Gastroesophageal sphincter (tissue), 4 donors: ENCODE measurements at regions not wholly inside any gene's neighbourhood (a gene's known extent, or its start where the extent isn't known, plus 50 kb on each side); places are given as distances from the start of the nearest gene placed in this dataset.

ENCODE experiments used
- ATAC-seq: fragments of 150-250 bp; one replicate; pipeline ENCODE4 v1.9.1; 2016; ENCODE audit warnings: mild to moderate bottlenecking, moderate library complexity
- H3K27ac ChIP-seq, 4 donors: fragments of 200-600 bp; sonication (generic) in 3 of 4; 1 replicate in 3 of 4; 2 replicates in 1 of 4; pipeline ENCODE4 v1.5.1; 2016 to 2019
- H3K27me3 ChIP-seq: fragments of 200-600 bp; sonication (generic); one replicate; pipeline ENCODE4 v1.5.1; 2019
- H3K36me3 ChIP-seq, 2 donors: fragments of 200-600 bp; sonication (generic); one replicate each; pipeline ENCODE4 v1.5.1; 2019; ENCODE audit warnings: control low read depth in 1 of 2
- H3K4me1 ChIP-seq, 3 donors: fragments of 200-600 bp; sonication (generic); 1 replicate in 2 of 3; 2 replicates in 1 of 3; pipeline ENCODE4 v1.5.1; 2016 to 2019; ENCODE audit warnings: control low read depth in 2 of 3
- H3K4me3 ChIP-seq, 2 donors: fragments of 200-600 bp; sonication (generic); one replicate each; pipeline ENCODE4 v1.5.1; 2019; ENCODE audit warnings: mild to moderate bottlenecking in 1 of 2, moderate library complexity in 1 of 2
- H3K9me3 ChIP-seq, 3 donors: fragments of 200-600 bp; sonication (generic); one replicate each; pipeline ENCODE4 v1.5.1; 2017 to 2019; ENCODE audit warnings: control low read depth in 2 of 3
- CTCF ChIP-seq, 4 experiments: fragments of 200-600 bp in 2 of 4; fragments of 450-650 bp in 2 of 4; sonication (generic) in 1 of 4; IDR thresholded peaks; one replicate each; pipeline ENCODE4 v1.5.1; 2017 to 2019; ENCODE audit warnings: antibody characterized with exemption in 4 of 4, mild to moderate bottlenecking in 2 of 4, moderate library complexity in 2 of 4
- EP300 ChIP-seq: sonication (generic); formaldehyde crosslinking; IDR thresholded peaks from one replicate; pipeline ENCODE4 v1.6.1; 2017; ENCODE audit warnings: antibody characterized with exemption, mild to moderate bottlenecking
- POLR2A ChIP-seq, 2 donors: fragments of 450-650 bp; IDR thresholded peaks; one replicate each; pipeline ENCODE4 v1.6.1; 2017; ENCODE audit warnings: antibody characterized with exemption in 2 of 2, mild to moderate bottlenecking in 2 of 2, moderate library complexity in 1 of 2
- POLR2AphosphoS5 ChIP-seq: sonication (generic); formaldehyde crosslinking; IDR thresholded peaks from one replicate; pipeline ENCODE4 v1.6.1; 2017; ENCODE audit warnings: antibody characterized with exemption
- WGBS, 2 donors: methylation state at CpG; one replicate each; pipeline ENCODE4 v1.1.5; 2018; ENCODE audit warnings: low coverage in 1 of 2; 5-methylcytosine and 5-hydroxymethylcytosine counted together

GRCh38 chr9:2355697-2355983 is 265.9 kb upstream of the VLDLR start:
- ATAC-seq: no peak
- TF ChIP-seq POLR2A (IDR thresholded peaks at IDR 0.05) (no peak), CTCF (IDR thresholded peaks at IDR 0.05) (no peak), EP300 (no peak), POLR2AphosphoS5 (no peak)
- no peaks in the 10 kb centered on the region for H3K9me3 ChIP-seq
- 44 to 68% methylated on average over 4 to 6 of the region's 7 CpGs for WGBS, 2 donors
- H3K27me3 ChIP-seq: no peaks in the 10 kb centered on the region
- no peak overlapping the region for H3K4me3 ChIP-seq
- H3K36me3 ChIP-seq: no peaks in the 10 kb centered on the region
- no peak overlapping the region for H3K27ac ChIP-seq
- H3K4me1 ChIP-seq: no peaks in the 10 kb centered on the region

- WGBS, 2 donors: 85 to 90% methylated on average over 6 to 7 of the region's 8 CpGs
- ATAC-seq: no peak
- no peak overlapping the region for H3K27ac ChIP-seq
Measured at GRCh38 chr9:2356041-2356790, 265.4 kb upstream of the VLDLR start.

GRCh38 chr9:2359891-2360471 is 261.6 kb upstream of the VLDLR start:
- H3K4me3 ChIP-seq: no peak overlapping the region
- no peaks in the 10 kb centered on the region for H3K4me1 ChIP-seq
- ATAC-seq: no peak
- H3K27me3 ChIP-seq: no peaks in the 10 kb centered on the region
- no peaks in the 10 kb centered on the region for H3K36me3 ChIP-seq
- H3K9me3 ChIP-seq: no peaks in the 10 kb centered on the region
- no peak overlapping the region for H3K27ac ChIP-seq
- 54 to 69% methylated on average over 2 of the region's 3 CpGs for WGBS, 2 donors
- TF ChIP-seq EP300: no peak
- no peak for TF ChIP-seq CTCF (IDR thresholded peaks at IDR 0.05)
- TF ChIP-seq POLR2AphosphoS5: no peak
- TF ChIP-seq POLR2A (IDR thresholded peaks at IDR 0.05): no peak

More at GRCh38 chr9:2356041-2356790, 265.4 kb upstream of the VLDLR start:
- H3K4me1 ChIP-seq: no peaks in the 10 kb centered on the region
- H3K9me3 ChIP-seq: no peaks in the 10 kb centered on the region
- no peak overlapping the region for H3K4me3 ChIP-seq
- H3K27me3 ChIP-seq: no peaks in the 10 kb centered on the region
- TF ChIP-seq CTCF (IDR thresholded peaks at IDR 0.05): no peak
- TF ChIP-seq POLR2AphosphoS5: no peak
- no peak for TF ChIP-seq EP300
- no peak for TF ChIP-seq POLR2A (IDR thresholded peaks at IDR 0.05)
- no peaks in the 10 kb centered on the region for H3K36me3 ChIP-seq

GRCh38 chr9:2362150-2362549 is 259.4 kb upstream of the VLDLR start:
- ATAC-seq: no peak

More at GRCh38 chr9:2362150-2362549, 259.4 kb upstream of the VLDLR start:
- WGBS, 2 donors: 50 to 84% methylated on average over 1 to 2 of the region's 2 CpGs
- H3K27me3 ChIP-seq: no peaks in the 10 kb centered on the region
- no peaks in the 10 kb centered on the region for H3K9me3 ChIP-seq
- no peak overlapping the region for H3K4me3 ChIP-seq
- H3K27ac ChIP-seq: no peak overlapping the region
- no peak for TF ChIP-seq EP300
- no peak for TF ChIP-seq CTCF (IDR thresholded peaks at IDR 0.05)
- TF ChIP-seq POLR2A (IDR thresholded peaks at IDR 0.05): no peak
- no peak for TF ChIP-seq POLR2AphosphoS5
- no peaks in the 10 kb centered on the region for H3K4me1 ChIP-seq
- H3K36me3 ChIP-seq: no peaks in the 10 kb centered on the region
